ENCODE measurements at regions not wholly inside any gene's neighbourhood (a gene's known extent, or its start where the extent isn't known, plus 50 kb on each side); places are given as distances from the start of the nearest gene placed in this dataset.

DNA sequence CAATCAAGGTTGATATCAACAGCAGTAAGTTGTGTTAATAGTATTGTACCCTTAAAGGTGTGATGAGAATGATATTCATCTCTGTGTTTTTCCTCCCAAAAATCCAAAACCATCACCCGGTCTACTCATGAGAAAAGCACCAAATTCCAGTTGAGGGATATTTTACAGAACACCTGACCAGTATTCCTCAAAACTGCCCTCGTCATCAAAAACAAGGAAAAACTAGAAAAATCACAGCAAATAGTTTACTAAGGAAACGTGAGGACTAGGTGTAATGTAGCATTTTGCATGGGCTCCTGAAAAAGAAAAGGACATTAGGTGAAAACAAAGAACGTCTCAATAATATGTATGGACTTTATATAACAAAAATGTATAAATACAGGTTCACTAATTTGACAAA is 394.4 kb upstream of the NRSN1 start:
- Histone ChIP-seq H3K4me1 (ENCODE audit: insufficient read depth, low read length) (no peaks in the 10 kb centered on the region), H3K4me2 (ENCODE audit: insufficient read depth, insufficient read length, low read length) (no peak overlapping the region), H3K79me1 (ENCODE audit: insufficient read depth, low read depth, low read length, poor library complexity, severe bottlenecking) (no peaks in the 10 kb centered on the region), H2AK5ac (ENCODE audit: insufficient read length, low read length) (no peak overlapping the region), H4K20me1 (ENCODE audit: control insufficient read depth, insufficient read depth, insufficient read length) (no peaks in the 10 kb centered on the region), H4K5ac (ENCODE audit: insufficient read length, low read depth, low read length) (no peak overlapping the region), H3T11ph (ENCODE audit: low read length) (no peak overlapping the region), H4K8ac (replicated peaks; ENCODE audit: insufficient read length, low read depth, low read length) (no peak overlapping the region), H2BK20ac (ENCODE audit: low read depth, low read length, poor library complexity, severe bottlenecking) (no peak overlapping the region), H3K56ac (ENCODE audit: insufficient read length, low read depth, low read length) (no peak overlapping the region), H3K23me2 (ENCODE audit: insufficient read length, low read depth, low read length, poor library complexity, severe bottlenecking) (no peaks in the 10 kb centered on the region), H2BK15ac (ENCODE audit: low read depth, low read length) (no peak overlapping the region), H2BK120ac (ENCODE audit: low read depth, low read length, poor library complexity, severe bottlenecking) (no peak overlapping the region), H3K9me3 (ENCODE audit: control insufficient read depth, low read depth, low read length) (no peaks in the 10 kb centered on the region), H2BK12ac (ENCODE audit: insufficient read length, low read depth, low read length) (no peak overlapping the region), H3K79me2 (ENCODE audit: insufficient read depth, low read length) (no peaks in the 10 kb centered on the region), H3K9ac (ENCODE audit: extremely low read depth, insufficient read length, low read length) (no peak overlapping the region), H3K18ac (ENCODE audit: insufficient read length, low read depth, low read length) (no peak overlapping the region), H4K91ac (ENCODE audit: insufficient read length, low read depth, low read length) (no peak overlapping the region), H3K4ac (ENCODE audit: low read depth, low read length) (no peak overlapping the region), H3K14ac (ENCODE audit: insufficient read depth, low read length) (no peak overlapping the region), H2BK5ac (ENCODE audit: insufficient read length, low read length) (no peak overlapping the region), H2AFZ (ENCODE audit: low read length) (no peak overlapping the region), H3K27me3 (ENCODE audit: insufficient read depth, low read length) (no peaks in the 10 kb centered on the region), H3K23ac (ENCODE audit: insufficient read length, low read depth, low read length) (no peak overlapping the region), H3K27ac (ENCODE audit: insufficient read length, low read depth, low read length) (no peak overlapping the region)
- Mint-ChIP-seq H3K36me3 (ENCODE audit: insufficient read depth in 1 of 3, low read depth in 3 of 3) (no peaks in the 10 kb centered on the region), H3K27me3 (ENCODE audit: low read depth) (no peaks in the 10 kb centered on the region; the same call in 1 of the 2 replicates), H3K4me1 (no peaks in the 10 kb centered on the region), H3K27ac (no peak overlapping the region), H3K4me3 (no peak overlapping the region), H3K9me3 (no peaks in the 10 kb centered on the region)
- WGBS (ENCODE audit: extremely low coverage, insufficient read length, low lambda C conversion rate), result no CpG with 5 or more reads among the region's 4 CpGs
- no peak for TF ChIP-seq CTCF (conservative IDR thresholded peaks at IDR 0.05)
- no peak for DNase-seq
